ENCODE measurements at regions not wholly inside any gene's neighbourhood (a gene's known extent, or its start where the extent isn't known, plus 50 kb on each side); places are given as distances from the start of the nearest gene placed in this dataset.

DNA sequence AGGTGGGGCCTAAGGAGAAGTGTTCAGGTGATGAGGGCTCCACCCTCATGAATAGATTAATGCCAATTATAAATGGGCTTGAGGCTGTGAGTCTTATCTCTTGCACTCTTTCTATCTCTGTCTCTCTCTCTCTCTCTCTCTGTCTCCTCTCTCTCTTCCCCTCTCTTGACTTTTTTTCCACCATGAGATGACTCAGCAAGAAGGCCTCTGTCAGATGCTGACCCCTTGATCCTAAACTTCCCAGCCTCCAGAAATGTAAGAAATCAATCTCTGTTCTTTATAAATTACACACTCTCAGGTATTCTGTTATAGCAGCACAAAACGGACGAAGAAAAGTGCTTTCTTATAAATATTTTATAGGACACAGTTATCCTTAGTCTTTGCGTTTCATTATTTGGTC is 184.9 kb upstream of the PCDH7 start:
- no peak for DNase-seq
- 91 to 98% (median 93%) methylated on average over 3 of the region's 3 CpGs for WGBS, 3 donors
- Histone ChIP-seq H3K9me3 (no peaks in the 10 kb centered on the region), H3K4me1 (ENCODE audit: insufficient read depth) (no peaks in the 10 kb centered on the region), H3K4me3 (no peak overlapping the region), H3K27ac (no peak overlapping the region), H3K27me3 (no peaks in the 10 kb centered on the region), H3K36me3 (no peaks in the 10 kb centered on the region)
- intact Hi-C loops (cut with DNase I) = no loop called here
- TF ChIP-seq EP300 (IDR thresholded peaks at IDR 0.05) (no peak), POLR2A (IDR thresholded peaks at IDR 0.05) (no peak)
- TF ChIP-seq, protein P1, sequence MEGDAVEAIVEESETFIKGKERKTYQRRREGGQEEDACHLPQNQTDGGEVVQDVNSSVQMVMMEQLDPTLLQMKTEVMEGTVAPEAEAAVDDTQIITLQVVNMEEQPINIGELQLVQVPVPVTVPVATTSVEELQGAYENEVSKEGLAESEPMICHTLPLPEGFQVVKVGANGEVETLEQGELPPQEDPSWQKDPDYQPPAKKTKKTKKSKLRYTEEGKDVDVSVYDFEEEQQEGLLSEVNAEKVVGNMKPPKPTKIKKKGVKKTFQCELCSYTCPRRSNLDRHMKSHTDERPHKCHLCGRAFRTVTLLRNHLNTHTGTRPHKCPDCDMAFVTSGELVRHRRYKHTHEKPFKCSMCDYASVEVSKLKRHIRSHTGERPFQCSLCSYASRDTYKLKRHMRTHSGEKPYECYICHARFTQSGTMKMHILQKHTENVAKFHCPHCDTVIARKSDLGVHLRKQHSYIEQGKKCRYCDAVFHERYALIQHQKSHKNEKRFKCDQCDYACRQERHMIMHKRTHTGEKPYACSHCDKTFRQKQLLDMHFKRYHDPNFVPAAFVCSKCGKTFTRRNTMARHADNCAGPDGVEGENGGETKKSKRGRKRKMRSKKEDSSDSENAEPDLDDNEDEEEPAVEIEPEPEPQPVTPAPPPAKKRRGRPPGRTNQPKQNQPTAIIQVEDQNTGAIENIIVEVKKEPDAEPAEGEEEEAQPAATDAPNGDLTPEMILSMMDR (IDR thresholded peaks at IDR 0.05) = no peak

DNA sequence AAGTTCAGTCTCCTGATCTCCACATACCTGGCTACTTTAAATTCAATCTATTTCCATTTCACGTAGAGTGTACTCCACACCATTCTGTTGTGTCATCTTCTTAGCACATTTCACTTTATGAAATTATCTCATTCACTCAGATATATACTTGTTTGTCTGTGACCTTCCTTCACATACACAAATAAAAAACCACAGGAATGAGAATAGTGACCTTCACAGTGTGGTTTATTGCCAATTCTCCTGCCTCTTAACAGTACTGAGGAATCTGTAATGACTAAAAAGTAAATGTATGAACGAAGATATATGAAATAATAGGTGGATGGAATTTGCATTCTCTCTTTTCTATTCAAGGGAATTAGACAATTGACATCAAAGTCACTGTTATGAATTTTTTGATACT is 183.9 kb upstream of the PCDH7 start:
- Histone ChIP-seq H3K27me3 (no peaks in the 10 kb centered on the region), H3K27ac (no peak overlapping the region), H3K4me1 (ENCODE audit: insufficient read depth) (no peaks in the 10 kb centered on the region), H3K9me3 (no peaks in the 10 kb centered on the region), H3K36me3 (no peaks in the 10 kb centered on the region), H3K4me3 (no peak overlapping the region)
- DNase-seq = no peak
- intact Hi-C loops (cut with DNase I) = no loop called here
- WGBS, 3 donors = 7 to 27% (median 7%) methylated on average over 2 of the region's 2 CpGs
- TF ChIP-seq, protein P1 (IDR thresholded peaks at IDR 0.05) = no peak
- TF ChIP-seq EP300 (IDR thresholded peaks at IDR 0.05) (no peak), POLR2A (IDR thresholded peaks at IDR 0.05) (no peak)

DNA sequence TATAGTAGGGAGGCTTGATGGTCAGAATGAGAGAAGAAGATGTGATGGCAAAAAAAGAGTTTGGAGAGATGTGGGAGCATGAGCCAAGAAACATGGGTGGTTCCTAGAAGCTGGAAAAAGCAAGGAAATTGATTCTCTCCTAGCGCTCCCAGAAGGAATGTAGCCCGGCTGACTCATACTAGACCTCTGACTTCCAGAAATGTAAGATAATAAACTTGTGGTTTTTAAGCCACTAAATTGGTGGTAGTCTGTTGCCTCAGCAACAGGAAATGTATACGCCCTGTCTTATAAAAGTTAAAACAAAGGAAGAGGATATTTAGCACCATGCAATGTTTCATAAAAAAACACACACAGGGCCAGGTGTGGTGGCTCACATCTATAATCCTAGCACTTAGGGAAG is 182.7 kb upstream of the PCDH7 start:
- intact Hi-C loops (cut with DNase I) = no loop called here
- 6 to 14% (median 13%) methylated on average over 3 of the region's 3 CpGs for WGBS, 3 donors

DNA sequence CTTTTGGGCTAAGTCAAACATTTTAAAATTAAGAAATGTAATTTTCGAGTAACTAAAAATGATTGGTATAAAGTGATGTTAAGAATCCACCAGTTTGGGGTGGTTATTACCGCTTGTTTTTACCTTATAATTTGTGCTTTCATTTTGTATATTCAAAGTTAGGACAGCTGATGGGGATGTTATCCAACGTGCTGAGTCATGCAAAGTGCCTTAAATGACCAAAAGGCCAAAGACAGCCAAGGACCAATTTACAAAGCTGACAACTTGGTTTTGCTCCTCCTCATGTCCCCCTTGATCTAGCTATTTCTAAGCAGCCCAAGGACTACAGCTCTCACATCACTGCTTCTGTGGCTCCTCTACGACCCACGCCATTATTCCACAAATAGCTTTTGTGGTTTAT is 181.4 kb upstream of the PCDH7 start:
- H3K4me1 ChIP-seq (ENCODE audit: insufficient read depth) = no peaks in the 10 kb centered on the region
- no peak overlapping the region for H3K27ac ChIP-seq
- H3K9me3 ChIP-seq = no peaks in the 10 kb centered on the region
- no peak overlapping the region for H3K4me3 ChIP-seq
- TF ChIP-seq EP300 (IDR thresholded peaks at IDR 0.05) = no peak
- no peak for TF ChIP-seq POLR2A (IDR thresholded peaks at IDR 0.05)
- TF ChIP-seq, protein P1 (IDR thresholded peaks at IDR 0.05) = no peak
- no peaks in the 10 kb centered on the region for H3K36me3 ChIP-seq
- intact Hi-C loops (cut with DNase I) = no loop called here
- 86 to 91% (median 88%) methylated on average over 5 of the region's 5 CpGs for WGBS, 3 donors
- H3K27me3 ChIP-seq = no peaks in the 10 kb centered on the region
- DNase-seq = no peak

More for the DNA sequence above, 182.7 kb upstream of the PCDH7 start:
- Histone ChIP-seq H3K27ac (no peak overlapping the region), H3K36me3 (no peaks in the 10 kb centered on the region), H3K4me1 (ENCODE audit: insufficient read depth) (no peaks in the 10 kb centered on the region), H3K4me3 (no peak overlapping the region), H3K27me3 (no peaks in the 10 kb centered on the region), H3K9me3 (no peaks in the 10 kb centered on the region)
- TF ChIP-seq, protein P1 (IDR thresholded peaks at IDR 0.05) = no peak
- TF ChIP-seq EP300 (IDR thresholded peaks at IDR 0.05) = no peak
- no peak for TF ChIP-seq POLR2A (IDR thresholded peaks at IDR 0.05)
- DNase-seq = no peak

DNA sequence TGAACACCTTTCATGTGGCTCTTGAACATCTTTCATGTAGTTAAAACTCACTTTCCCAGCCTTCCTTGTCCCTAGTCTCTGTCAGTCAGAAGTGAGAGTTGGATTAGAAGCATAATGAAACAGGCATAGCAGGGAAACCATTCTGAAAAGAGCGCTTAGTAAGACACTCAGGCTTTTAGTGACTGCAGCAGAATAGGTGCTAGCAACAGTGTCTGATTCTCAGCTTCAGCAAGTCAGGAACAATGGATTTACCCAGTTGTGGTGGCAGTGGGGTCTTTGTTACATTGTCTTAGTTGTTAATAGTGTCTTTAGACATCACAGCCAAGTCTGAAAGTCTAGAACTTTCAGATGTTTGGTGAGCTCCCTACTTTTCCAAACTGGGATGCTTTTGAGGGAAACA is 177.1 kb upstream of the PCDH7 start:
- H3K4me3 ChIP-seq = no peak overlapping the region
- DNase-seq = no peak
- H3K27ac ChIP-seq = no peak overlapping the region
- H3K36me3 ChIP-seq = no peaks in the 10 kb centered on the region
- no peaks in the 10 kb centered on the region for H3K27me3 ChIP-seq
- TF ChIP-seq EP300 (IDR thresholded peaks at IDR 0.05) (no peak), POLR2A (IDR thresholded peaks at IDR 0.05) (no peak)
- intact Hi-C loops (cut with DNase I) = no loop called here
- no peaks in the 10 kb centered on the region for H3K4me1 ChIP-seq (ENCODE audit: insufficient read depth)
- WGBS, 3 donors = 89 to 98% (median 93%) methylated on average over 1 of the region's 1 CpG
- H3K9me3 ChIP-seq = no peaks in the 10 kb centered on the region
